Ascending aorta (tissue), 2 donors: ENCODE measurements at regions not wholly inside any gene's neighbourhood (a gene's known extent, or its start where the extent isn't known, plus 50 kb on each side); places are given as distances from the start of the nearest gene placed in this dataset.

Source experiments
- DNase-seq, 2 donors: peaks; one replicate each; pipeline ENCODE4 v3.0.0-alpha.2; 2019; ENCODE audit warnings: low spot score in 2 of 2
- H3K27ac ChIP-seq, 2 donors: fragments of 200-600 bp; sonication (generic); one replicate each; pipeline ENCODE4 v1.5.1; 2016 to 2017; ENCODE audit warnings: mild to moderate bottlenecking in 1 of 2
- H3K27me3 ChIP-seq: fragments of 200-600 bp; sonication (generic); one replicate; pipeline ENCODE4 v1.5.1; 2017
- H3K36me3 ChIP-seq, 2 donors: fragments of 200-600 bp; sonication (generic); one replicate each; pipeline ENCODE4 v1.5.1; 2016
- H3K4me1 ChIP-seq, 2 donors: fragments of 200-600 bp; sonication (generic); one replicate each; pipeline ENCODE4 v1.5.1; 2016 to 2017; ENCODE audit warnings: mild to moderate bottlenecking in 1 of 2
- H3K4me3 ChIP-seq, 2 donors: fragments of 200-600 bp; sonication (generic); one replicate each; pipeline ENCODE4 v1.5.1; 2016 to 2017; ENCODE audit warnings: mild to moderate bottlenecking in 1 of 2
- H3K9me3 ChIP-seq, 2 donors: fragments of 200-600 bp; sonication (generic); one replicate each; pipeline ENCODE4 v1.5.1; 2016
- intact Hi-C: fragments of 100-400 bp; cut with DNase I; formaldehyde crosslinking; loops from one replicate; pipeline ENCODE4 v1.15.1; 2023
- TF ChIP-seq, protein P1 (sequence below), 3 experiments: fragments of 200-600 bp in 2 of 3; fragments of 450-650 bp in 1 of 3; sonication (generic) in 2 of 3; IDR thresholded peaks; one replicate each; pipeline ENCODE4 v1.5.1; 2016 to 2019; ENCODE audit warnings: antibody characterized with exemption in 3 of 3, mild to moderate bottlenecking in 1 of 3, moderate library complexity in 1 of 3

DNA sequence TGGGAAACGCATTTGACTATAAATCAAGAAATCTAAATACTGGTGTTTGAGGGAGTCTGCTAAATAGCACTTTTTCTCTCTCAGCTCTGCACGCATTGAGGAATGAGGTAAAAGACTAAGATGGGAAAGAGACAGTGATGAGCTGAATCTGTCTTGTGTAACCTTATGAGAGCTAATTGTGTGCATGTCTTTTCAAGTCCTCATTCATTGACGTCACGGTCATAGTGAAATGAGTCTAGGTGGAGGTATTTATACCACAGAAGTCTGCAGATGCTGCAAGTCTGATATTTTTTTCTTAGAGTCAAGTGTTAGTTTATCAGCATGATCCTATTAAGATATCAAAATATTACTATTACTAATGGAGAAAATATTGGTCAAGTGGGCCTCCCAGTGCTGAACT, 361.5 kb upstream of the HS3ST1 start:
- Histone ChIP-seq H3K27me3 (no peaks in the 10 kb centered on the region), H3K9me3 (no peaks in the 10 kb centered on the region), H3K36me3 (no peaks in the 10 kb centered on the region), H3K27ac (no peak overlapping the region), H3K4me1 (no peaks in the 10 kb centered on the region), H3K4me3 (no peak overlapping the region)
- DNase-seq = no peak
- TF ChIP-seq, protein P1, sequence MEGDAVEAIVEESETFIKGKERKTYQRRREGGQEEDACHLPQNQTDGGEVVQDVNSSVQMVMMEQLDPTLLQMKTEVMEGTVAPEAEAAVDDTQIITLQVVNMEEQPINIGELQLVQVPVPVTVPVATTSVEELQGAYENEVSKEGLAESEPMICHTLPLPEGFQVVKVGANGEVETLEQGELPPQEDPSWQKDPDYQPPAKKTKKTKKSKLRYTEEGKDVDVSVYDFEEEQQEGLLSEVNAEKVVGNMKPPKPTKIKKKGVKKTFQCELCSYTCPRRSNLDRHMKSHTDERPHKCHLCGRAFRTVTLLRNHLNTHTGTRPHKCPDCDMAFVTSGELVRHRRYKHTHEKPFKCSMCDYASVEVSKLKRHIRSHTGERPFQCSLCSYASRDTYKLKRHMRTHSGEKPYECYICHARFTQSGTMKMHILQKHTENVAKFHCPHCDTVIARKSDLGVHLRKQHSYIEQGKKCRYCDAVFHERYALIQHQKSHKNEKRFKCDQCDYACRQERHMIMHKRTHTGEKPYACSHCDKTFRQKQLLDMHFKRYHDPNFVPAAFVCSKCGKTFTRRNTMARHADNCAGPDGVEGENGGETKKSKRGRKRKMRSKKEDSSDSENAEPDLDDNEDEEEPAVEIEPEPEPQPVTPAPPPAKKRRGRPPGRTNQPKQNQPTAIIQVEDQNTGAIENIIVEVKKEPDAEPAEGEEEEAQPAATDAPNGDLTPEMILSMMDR (IDR thresholded peaks at IDR 0.05) = no peak
- intact Hi-C loops = no loop called here

- no peaks in the 10 kb centered on the region for H3K9me3 ChIP-seq
- intact Hi-C loops = no loop called here
- TF ChIP-seq, protein P1 (IDR thresholded peaks at IDR 0.05) = no peak
- H3K27ac ChIP-seq = no peak overlapping the region
- no peaks in the 10 kb centered on the region for H3K36me3 ChIP-seq
- H3K4me1 ChIP-seq = no peaks in the 10 kb centered on the region
- no peak overlapping the region for H3K4me3 ChIP-seq
- no peaks in the 10 kb centered on the region for H3K27me3 ChIP-seq
- DNase-seq = no peak
Measured at GRCh38 chr4:11783588-11783987, 354.9 kb upstream of the HS3ST1 start.

DNA sequence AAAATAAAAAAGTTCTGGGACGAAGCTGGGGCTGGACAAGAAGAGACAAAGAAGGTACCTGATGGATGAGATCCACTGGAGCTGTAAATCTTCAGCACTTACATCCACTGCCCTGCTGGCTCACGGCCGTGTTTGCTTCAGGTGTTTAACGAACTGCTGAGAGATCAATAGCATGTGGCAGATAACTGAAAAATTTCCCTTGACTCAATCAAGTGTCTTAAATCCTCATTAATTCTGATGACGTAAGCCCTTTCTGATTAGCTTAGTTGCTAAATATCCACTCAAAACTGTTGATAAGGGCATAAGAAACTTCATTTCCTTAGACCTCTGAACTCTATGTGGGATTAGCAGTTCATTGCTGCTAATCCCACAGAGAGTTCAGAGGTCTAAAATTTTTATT, 354.2 kb upstream of the HS3ST1 start:
- Histone ChIP-seq H3K4me1 (no peaks in the 10 kb centered on the region), H3K27me3 (no peaks in the 10 kb centered on the region), H3K4me3 (no peak overlapping the region), H3K27ac (no peak overlapping the region), H3K9me3 (no peaks in the 10 kb centered on the region), H3K36me3 (no peaks in the 10 kb centered on the region)
- TF ChIP-seq, protein P1 (IDR thresholded peaks at IDR 0.05) = no peak
- intact Hi-C loops = no loop called here
- no peak for DNase-seq

- Histone ChIP-seq H3K36me3 (no peaks in the 10 kb centered on the region), H3K9me3 (no peaks in the 10 kb centered on the region), H3K27me3 (no peaks in the 10 kb centered on the region), H3K27ac (no peak overlapping the region), H3K4me1 (peaks cover 0 to 3% of the 10 kb centered on the region in 2 donors), H3K4me3 (no peak overlapping the region)
- intact Hi-C loops = no loop called here
- TF ChIP-seq, protein P1 (IDR thresholded peaks at IDR 0.05) = no peak
- no peak for DNase-seq
Measured at GRCh38 chr4:11777447-11777846, 348.8 kb upstream of the HS3ST1 start.

DNA sequence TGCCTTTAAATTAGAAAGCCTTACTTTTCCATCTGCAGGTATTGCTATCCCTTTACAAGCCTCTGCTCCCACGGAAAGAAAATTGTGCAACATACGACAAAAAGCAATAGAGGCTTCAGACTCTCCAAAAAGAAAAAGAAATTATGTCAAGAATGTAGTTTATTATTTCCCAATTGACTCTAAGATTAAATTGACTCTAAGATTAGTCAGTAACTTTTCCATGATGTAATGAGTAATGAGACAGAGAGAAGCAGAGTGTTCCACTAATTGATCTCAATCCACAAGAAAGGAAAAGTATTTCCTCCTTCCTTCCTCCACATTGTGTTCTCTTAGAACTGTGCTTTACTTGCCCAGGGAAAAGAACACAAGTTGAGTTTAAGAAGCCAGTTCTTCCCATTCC, 345.7 kb upstream of the HS3ST1 start:
- H3K27ac ChIP-seq = peak overlapping the region in 1 of 2 donors; percentile 11

More for the DNA sequence above, 345.7 kb upstream of the HS3ST1 start:
- H3K4me3 ChIP-seq = no peak overlapping the region
- intact Hi-C loops = no loop called here
- no peaks in the 10 kb centered on the region for H3K27me3 ChIP-seq
- no peaks in the 10 kb centered on the region for H3K36me3 ChIP-seq
- TF ChIP-seq, protein P1 (IDR thresholded peaks at IDR 0.05) = no peak
- no peak for DNase-seq
- H3K9me3 ChIP-seq = no peaks in the 10 kb centered on the region
- H3K4me1 ChIP-seq = peaks cover 0 to 3% of the 10 kb centered on the region in 2 donors
